Stimulated activated CD8-positive, alpha-beta memory T cell treated with anti-CD3 and anti-CD28 coated beads, Interleukin-4, amount 100 ng/mL, for 48 hours (primary cell): ENCODE measurements at regions not wholly inside any gene's neighbourhood (a gene's known extent, or its start where the extent isn't known, plus 50 kb on each side); places are given as distances from the start of the nearest gene placed in this dataset.

ENCODE experiments used
- DNase-seq: peaks from one replicate; pipeline ENCODE4 v3.0.0-alpha.2; 2020

DNA sequence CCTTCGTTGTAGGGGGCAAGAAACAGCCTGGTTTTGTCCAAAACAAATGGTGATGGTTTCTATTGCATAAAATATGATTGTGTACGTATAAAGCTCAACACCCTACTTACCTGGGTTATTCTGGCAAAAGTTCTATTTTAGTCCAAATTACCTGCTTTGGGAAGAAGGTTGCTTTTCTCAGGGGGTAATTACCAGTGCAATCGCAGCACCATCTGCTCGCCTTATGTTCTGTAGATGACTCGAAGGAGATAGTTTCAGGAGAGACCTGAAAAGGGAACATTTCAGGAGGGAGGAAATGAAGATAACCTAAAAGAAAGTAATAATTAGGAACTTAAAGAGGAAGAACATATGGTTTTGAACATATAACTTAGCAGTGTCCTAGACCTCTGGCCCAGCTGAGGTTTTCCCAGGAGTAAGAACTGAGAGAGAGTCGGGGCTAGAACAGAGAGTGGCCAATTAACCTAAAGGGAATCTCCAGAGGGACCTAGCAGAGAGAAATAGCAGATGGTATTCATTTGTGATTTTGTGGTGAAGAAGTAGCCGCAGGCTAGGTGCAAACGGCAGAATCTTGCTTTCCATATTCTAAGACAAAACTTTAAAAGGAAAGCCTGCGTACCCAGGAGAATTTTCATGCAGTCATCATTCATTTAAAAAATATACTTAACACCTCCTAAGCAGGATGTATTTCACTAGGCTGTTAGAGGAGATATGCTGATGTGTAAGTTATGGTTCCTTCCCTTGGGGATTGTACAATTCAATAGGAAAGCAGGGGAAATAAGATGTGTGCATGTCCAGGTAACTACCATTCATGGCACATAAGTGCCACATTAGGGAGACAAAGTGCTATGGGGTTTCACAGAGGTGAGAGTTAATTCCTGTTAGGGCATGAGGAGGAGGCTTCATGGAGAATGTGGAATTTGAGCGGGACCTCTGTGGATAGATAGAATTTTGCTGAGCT, 113.0 kb upstream of the SLC10A2 start:
- DNase-seq: no peak

DNA sequence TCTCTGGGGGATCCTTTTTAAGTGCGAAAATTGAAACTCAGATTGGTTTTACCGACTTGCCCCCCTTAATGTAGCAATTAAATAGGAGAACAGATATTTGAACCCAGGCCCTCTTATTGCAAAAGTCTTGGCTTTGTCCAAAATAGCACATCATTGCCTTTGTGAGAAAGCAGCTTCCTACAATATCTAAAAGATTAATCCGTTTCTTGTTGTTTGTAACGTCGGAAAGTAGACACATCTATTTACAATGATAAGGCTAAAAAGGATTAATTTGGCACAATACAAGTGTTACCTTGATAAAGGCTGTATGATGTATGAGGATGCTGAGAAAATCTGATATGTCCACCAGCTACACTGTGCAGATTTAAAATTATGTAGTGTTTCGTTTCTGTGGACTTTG, 108.7 kb upstream of the SLC10A2 start:
- no peak for DNase-seq

DNA sequence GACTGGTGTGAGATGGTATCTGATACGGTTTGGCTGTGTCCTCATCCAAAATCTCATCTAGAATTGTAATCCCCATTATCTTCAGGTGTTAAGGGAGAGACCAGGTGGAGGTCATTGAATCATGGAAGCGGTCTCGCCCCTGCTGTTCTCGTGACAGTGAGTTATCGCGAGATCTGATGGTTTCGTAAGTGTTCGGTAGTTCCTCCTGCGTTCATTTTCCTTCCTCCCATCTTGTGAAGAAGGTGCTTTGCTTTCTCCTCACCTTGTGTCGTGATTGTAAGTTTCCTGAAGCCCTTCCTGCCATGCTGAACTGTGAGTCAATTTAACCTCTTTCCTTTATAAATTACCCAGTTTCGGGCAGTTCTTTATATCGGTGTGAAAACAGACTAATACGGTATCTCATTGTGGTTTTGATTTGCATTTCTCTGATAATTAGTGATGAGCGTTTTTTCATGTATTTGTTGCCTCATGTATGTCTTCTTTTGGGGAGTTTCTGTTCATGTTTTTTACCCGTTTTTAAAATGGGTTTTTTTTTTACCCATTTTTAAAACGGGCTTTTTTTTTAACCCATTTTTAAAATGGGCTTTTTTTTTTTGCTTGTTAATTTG, 102.8 kb upstream of the SLC10A2 start:
- DNase-seq: no peak

DNA sequence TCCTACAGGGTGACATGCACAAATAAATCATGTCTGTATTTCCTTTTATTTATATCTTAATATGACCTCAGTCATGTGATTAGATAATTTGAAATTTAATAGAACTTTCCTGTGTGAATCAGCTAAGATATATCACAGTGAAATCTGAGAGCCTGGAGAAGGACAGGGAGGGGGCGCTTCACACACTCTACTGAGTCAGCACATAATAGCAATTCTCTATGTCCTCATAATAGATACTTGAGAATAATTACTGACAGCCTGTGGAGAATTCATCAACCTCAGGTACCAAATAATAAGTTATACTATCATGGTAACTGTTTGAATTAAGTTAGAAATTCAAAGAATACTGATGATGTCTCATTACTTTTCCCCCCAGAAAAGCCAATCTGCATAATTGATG, 98.0 kb upstream of the SLC10A2 start:
- no peak for DNase-seq

DNA sequence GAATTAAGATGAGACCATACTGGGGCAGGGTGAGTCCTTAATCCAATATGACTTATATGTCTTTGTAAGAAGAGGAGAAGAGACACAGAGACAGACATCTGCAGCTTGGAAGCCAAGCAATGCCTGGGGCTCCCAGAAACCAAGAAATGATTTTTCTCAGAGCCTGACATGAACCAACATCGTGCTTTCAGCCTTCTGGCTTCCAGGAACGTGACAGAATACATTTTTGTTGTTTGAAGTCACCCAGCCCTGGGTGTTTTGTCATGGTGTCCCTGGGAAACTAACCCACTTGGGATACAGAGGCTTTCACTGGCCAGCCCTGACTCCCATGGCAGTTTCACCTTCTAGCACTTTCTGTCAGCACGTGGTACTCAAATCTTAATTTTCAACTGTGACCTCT, 95.3 kb upstream of the SLC10A2 start:
- DNase-seq: no peak

- no peak for DNase-seq
Observed at GRCh38 chr13:103157434-103158145, 91.4 kb upstream of the SLC10A2 start.

DNA sequence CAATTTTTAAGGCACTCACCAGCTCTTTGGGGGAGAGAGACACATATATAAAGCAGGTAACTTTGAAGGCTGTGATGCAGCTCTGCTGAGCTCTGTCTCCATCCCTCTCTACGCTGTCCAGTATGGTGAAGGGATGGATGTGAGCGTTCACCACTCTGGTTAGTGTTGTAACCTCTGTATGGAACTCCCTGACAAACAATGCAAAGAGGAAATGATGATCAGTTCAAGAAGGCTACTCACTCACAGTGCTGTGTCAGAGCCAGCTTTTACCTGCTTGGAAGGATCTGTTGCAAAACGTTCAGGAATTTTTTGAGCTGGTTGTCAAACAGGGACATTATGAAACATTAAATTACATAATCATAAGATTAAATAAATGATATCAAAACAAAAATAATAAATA, 90.8 kb upstream of the SLC10A2 start:
- no peak for DNase-seq

DNA sequence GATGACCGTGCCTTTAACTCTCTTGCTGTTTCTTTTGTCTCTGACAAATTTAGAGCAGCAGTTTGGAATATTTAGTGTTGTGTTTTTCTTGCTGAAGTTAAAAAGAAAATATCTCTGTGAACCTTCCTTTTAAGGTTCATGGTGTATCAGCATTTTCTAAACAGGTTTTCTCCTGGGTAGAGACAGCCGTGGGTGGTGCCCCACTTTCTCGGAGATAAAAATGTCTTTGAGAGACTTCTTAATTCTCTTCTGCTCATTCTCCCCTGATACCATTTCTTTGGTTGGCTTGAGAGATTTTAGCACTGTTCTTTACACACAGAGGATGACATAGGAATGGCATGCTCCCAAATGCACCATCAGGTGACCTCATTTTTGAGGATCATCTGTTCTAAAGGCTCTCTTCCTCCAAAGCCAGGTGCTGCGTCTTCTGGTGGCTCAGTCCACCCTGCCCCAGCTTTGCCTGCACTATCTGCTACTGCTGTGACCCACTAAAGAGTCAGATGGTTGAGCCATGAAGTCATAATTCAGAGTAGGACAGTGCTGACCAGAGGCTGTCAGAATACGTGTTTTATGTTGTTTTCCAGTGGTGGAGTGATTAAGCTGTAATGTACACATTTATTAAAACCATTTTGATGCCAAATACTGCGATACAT, 90.3 kb upstream of the SLC10A2 start:
- no peak for DNase-seq

DNA sequence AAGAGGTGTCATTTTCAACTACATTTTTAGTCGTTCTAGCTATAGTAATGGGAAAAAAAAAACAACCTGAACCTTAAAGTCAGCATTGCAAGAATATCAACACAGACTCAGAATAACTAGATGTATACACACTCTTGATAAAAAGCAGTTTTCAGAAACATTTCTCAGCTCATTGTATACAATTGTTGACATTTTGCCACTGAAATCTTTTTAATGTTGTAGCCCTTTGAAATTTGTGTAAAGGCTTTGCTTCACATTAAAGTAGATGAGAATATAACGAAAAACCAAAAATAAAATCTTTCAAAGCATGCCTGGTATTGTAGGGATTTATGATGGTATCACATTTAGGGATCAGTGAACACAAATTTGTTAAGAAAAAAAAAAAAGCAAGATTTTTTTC, 87.2 kb upstream of the SLC10A2 start:
- no peak for DNase-seq

- DNase-seq: no peak
Observed at GRCh38 chr13:103147961-103148360, 81.7 kb upstream of the SLC10A2 start.

GRCh38 chr13:103145442-103145841, 79.2 kb upstream of the SLC10A2 start:
- no peak for DNase-seq

DNA sequence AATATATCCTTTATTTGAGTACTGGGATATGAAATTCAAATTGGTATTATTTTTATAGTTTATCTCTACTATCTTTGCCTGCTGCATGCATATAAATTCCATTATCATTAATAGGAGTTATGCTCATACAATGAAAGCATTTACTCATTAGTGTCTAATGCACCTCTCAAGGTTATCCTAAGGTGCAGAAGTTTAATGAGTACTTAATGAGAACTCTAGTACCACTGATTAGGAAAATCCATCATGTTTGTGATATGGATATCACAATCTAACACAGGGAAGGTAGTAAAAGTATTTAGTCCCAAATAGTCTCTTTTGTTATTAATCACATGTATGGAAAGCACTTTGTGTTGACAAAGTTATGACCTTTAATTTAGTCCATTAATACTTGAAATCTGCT, 77.2 kb upstream of the SLC10A2 start:
- no peak for DNase-seq

- DNase-seq: no peak
Observed at GRCh38 chr13:103142151-103142550, 75.9 kb upstream of the SLC10A2 start.

DNA sequence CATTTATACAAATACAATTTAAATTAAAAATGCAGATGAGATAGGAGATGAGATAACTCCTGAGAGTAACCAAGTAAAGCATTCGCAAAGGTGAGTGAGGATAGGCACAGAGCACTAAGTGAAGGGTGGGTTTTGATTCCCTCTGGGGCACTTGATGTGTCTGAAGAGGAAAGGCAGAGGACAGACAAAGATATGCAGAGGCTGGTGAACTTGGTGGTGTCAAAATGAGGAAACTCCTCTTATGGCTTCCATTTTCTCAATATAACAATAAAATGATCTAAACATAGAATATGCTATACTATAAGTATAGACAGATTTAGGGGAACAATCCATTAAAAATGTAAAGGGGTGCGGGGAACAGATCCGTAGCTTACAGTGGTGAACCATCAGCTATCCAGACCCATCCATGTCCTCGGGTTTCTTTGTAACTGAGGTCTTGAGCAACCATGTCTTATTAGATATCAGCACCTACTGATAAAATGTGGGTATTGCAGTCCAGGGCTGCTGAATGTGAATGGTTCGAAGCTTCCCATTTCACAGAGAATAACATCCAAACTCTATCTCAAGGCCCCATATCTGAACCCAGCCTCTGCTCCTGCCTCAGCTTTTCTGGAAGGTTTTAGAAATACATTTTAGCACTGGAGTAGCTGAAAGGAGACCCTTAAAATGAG, 73.9 kb upstream of the SLC10A2 start:
- no peak for DNase-seq

DNA sequence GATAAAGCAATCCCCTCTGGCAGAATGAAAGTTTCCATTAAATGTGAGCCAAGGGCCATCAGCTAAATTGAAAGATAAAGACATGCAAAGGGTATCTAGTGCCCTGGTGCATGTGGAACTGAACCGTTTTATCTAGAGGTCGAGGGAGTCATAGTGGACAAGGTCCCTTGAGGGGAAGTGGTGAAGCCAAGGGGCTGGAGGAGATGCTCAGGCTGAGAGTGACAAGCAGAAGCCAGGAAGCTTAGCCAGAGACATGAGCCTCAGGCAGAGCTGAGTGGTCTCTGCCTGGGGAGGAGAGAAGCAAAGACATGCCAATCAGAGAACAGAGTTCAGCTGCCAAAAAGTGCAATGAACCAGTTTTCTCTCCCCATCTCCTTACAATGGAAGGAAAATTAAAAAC, 68.1 kb upstream of the SLC10A2 start:
- no peak for DNase-seq

DNA sequence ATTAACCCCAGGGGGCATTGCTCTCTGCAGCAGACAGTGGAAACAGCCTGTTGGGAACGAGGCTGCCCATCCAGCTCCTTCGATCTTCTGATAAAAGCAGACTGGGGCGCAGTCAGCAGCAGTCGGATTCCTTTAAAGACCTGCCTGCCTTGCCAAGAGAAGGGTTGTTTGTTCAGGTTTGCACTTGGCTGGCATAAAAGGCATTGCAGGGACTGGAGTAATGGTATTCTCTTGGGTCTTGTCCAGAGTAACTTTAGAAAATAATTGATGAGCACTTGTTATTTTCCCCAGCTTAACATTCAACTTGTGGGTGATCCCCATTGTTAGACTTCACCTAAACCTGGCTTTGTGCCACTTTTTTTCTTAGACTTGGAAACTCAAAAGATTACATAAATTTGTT, 67.3 kb upstream of the SLC10A2 start:
- DNase-seq: no peak

DNA sequence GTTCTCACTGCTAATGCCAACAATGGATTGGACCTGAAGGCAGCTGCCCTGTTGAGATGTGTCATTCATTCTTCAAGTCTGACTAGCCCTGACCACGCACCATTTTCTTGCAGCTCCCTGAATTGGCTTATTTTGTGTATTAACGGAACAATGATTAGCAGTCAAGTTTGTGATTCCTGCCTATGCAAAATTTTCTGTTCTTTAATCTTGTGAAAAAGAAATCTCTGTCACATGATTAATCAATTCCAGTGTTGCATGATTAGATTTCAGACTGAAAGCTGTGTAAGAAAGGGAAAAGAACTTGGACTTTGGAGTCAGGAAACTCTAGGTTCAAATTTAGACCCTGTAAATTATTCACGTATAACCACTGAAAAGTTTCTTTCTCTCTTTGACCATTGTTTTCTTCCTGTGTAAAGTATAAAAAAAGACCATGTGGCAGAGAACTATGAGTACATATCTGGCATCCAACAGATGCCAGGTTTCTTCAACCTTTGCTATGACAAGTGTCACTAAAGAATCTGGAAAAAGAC, 64.5 kb upstream of the SLC10A2 start:
- no peak for DNase-seq

DNA sequence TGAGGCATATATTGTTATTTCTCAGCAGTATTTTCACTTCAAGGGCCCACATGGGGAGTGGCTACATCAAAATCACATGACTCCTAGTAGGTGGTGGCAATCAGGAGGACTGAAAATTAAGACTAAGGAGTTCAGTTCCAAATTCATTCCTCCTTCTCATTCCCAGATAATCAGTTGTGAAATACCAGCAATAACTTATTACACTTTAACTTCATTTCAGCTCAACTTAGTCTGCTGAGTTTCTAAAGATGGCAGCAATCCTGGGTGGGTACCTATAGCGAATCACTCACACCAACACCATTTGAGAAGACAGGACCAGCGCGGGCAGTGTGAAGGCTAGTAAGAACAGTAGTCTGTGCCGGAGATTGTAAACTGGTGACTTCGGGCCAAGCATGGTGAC, 63.9 kb upstream of the SLC10A2 start:
- no peak for DNase-seq
